Stimulated activated CD4-positive, alpha-beta T cell treated with anti-CD3 and anti-CD28 coated beads, Interleukin-2, amount 100 ng/mL, for 4 hours (primary cell): ENCODE measurements at regions not wholly inside any gene's neighbourhood (a gene's known extent, or its start where the extent isn't known, plus 50 kb on each side); places are given as distances from the start of the nearest gene placed in this dataset.
"Not testable (repeated sequence)": the region's sequence is repeated elsewhere in the genome, so short reads cannot be mapped to it uniquely, and the experiment has no call there.

ENCODE experiments used
- DNase-seq: peaks from one replicate; pipeline ENCODE4 v3.0.0-alpha.2; 2020; ENCODE audit warnings: low read depth

DNA sequence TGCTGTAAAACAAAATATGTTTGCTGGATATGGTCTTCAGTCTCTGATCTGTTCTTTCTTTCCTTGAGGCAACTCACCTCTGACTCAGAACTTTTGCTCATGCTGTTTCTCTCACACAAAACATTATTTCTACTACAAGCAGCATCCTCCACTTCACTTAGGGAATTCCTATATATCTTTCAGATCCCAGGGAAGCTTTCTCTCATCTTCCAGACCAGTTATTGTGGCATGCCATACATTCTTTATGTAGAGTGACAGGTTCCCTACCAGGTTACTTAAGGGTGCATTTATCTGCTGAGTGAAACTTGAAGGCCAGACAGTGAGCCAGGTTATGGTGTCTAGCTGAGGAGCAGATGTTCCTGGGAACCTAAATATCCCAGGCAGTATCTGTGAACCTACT lies 1226.0 kb downstream of the CDH8 start:
- no peak for DNase-seq

DNA sequence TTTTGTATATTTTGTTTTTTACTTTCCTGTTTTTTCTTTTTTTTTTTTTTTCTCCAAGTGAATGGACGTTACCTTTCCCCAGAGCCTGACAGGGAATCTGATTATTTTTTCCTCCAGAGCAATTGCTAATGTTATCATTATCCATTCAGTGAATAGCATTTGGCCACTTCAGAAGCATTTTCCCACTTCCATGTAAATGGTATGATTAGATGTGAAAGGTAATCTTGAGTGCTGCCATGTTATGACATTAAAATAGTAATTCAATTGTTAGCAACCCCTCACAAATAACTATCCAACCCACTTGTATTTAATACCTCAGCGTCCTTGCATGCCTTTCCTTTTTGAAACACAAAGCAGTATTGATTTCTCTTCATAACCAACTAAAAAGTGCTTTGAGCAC lies 1243.8 kb downstream of the CDH8 start:
- no peak for DNase-seq

- no peak for DNase-seq
Observed at GRCh38 chr16:60788631-60789030, 1247.6 kb downstream of the CDH8 start.

- DNase-seq = no peak
Observed at GRCh38 chr16:60776281-60776680, 1260.0 kb downstream of the CDH8 start.

DNA sequence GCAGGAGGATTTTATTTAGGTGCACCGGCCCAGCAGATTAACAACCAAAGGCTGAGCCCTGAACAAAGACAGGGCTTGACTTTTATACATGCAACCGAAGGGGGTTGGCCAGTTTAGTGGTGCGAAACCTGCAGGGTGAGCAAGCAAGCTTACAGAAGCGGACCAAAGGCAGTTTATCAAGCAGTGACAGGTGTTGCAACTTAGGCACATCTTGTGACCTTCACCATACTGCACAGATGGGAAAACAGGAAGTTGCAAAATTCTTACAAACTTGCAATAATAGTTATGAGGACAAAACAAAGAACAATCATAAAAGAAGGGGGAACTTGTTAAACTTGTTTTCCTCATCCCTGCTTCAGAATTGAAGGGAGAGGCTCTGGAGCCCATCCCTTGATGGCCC lies 1265.1 kb downstream of the CDH8 start:
- DNase-seq = no peak

- DNase-seq = not testable (repeated sequence)
Observed at GRCh38 chr16:60770384-60770783, 1265.9 kb downstream of the CDH8 start.

DNA sequence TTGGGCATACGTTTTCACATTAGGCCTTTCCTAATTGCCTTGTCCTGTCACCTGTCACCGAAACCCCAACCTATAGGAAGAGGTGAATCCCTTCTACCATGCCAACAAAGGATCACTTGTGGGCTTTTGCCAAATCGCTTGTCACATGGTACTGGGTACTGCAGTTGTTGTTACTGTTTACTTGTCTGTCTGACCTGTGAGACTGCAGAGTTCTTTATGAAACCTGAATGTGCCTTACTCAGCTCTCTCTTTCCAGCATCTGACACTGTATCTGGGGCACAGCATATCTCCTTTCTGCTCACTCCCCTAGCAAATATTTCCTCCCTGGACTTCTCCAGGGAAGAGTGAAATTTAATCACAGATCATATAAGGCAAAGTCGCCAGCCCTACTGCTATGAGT lies 1272.4 kb downstream of the CDH8 start:
- DNase-seq = no peak

- DNase-seq = no peak
Observed at GRCh38 chr16:60755907-60756306, 1280.3 kb downstream of the CDH8 start.

DNA sequence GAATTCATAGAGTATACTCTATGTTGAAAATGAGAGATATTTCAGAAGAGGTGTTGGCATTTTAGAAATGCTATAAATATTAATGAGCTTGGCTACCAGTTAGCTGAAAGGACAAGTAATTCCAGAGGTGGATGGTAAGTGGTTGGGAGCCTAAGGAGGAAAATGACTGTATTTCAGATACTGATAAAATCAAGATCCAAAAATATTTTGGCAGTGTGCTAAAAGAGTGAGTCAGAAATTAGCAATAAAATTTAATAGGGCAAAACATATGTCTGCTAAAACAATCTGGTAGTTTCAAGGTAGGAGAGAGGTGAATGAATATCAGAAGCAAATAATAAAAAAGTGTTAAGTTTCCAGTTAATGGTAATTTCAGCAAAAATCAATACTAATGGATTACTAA lies 1287.9 kb downstream of the CDH8 start:
- no peak for DNase-seq

GRCh38 chr16:60744198-60744597 lies 1292.0 kb downstream of the CDH8 start:
- no peak for DNase-seq

GRCh38 chr16:60741810-60742209 lies 1294.4 kb downstream of the CDH8 start:
- no peak for DNase-seq

GRCh38 chr16:60739737-60740683 lies 1296.2 kb downstream of the CDH8 start:
- DNase-seq = no peak

DNA sequence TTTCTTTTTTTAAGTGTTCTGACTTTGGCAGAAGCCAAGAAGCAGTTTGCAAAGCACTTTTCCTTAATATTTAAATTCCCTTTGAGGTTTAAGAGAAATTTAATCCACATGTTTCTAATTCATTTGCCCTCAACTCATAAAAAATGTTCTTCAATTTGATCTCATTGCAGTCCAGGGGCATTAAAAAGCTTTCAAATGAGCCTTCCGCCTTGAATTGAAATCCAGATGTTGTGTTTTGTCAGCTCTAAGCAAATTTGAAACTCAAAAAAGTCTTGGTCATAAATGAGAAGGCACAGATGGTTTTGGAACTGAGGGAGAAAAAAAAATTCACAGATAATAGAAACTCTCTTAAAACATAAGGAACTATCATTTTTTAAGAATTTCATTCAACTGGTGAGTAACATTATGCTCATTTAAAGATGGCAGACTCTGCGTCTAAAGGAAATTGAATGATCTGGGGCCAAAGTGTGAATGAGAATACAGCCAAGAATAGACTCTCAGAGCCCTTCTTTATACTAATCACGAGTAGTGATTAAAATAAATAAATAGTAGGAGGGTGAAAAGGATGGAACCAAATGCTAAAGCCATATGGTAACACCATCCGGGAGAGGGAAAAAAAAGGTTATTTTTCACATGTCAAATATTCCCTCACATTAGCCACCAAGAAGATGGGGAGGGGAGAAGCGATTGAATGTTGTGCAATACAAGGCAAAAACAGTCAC lies 1304.7 kb downstream of the CDH8 start:
- DNase-seq = no peak

DNA sequence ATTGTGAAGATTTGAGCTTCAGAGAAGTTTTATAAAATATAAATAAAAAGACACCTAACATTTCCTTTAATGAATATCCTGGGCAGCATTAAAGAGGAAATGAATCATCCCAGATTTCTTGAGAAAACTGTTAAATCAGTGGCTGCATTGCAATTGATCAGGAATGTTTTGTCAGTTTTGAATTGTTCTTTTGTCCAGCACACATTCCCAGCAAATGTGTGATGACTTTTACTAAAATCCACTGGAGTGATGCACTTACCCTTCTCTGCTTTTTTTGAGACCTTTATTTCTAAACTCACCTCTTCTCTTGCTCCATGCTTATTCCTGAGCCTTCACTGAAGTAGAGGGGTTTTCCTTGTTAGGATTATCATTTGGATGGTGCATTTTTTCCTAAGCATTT lies 1307.2 kb downstream of the CDH8 start:
- DNase-seq = no peak

GRCh38 chr16:60727851-60728250 lies 1308.4 kb downstream of the CDH8 start:
- no peak for DNase-seq

DNA sequence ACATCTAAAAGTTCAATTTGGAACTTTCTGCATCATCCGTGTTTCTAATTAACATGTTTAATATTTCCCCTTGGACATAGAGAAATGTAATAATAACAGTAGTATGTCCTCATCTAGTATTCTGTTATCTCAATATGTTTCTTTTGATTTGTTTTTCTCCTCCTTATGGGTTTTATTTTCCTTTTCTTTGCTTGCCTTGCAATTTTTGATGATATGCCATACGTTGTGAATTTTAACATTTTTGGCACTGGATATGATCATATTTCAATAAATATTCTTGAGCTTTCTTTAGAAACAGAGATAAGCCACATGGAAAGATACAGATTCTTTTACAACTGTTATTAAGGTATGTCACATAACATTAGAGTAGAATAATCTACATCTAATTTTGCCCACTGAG lies 1316.2 kb downstream of the CDH8 start:
- DNase-seq = no peak

- no peak for DNase-seq
Observed at GRCh38 chr16:60717808-60718207, 1318.4 kb downstream of the CDH8 start.

- no peak for DNase-seq
Observed at GRCh38 chr16:60712144-60712543, 1324.1 kb downstream of the CDH8 start.

- no peak for DNase-seq
Observed at GRCh38 chr16:60704726-60705125, 1331.5 kb downstream of the CDH8 start.

- DNase-seq = no peak
Observed at GRCh38 chr16:60703096-60703495, 1333.1 kb downstream of the CDH8 start.

GRCh38 chr16:60686824-60687223 lies 1349.4 kb downstream of the CDH8 start:
- no peak for DNase-seq

DNA sequence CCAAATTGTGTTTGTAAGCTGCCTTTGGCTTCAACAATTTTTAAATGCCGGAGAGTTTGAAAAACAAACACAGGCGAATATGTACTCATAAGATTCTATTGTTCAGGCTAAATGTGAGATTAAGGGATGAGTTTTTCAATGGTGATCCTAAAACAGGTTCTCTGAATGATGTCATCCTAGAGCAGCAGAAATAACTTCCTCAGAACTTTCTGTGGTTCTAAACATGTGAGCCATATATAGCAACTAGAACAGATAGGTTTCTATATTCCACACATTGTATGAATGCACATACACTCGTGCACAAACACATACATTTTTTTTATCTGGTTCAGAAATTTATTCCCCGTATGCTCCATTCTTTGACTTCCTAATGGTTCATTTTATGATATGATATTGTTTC lies 1352.2 kb downstream of the CDH8 start:
- DNase-seq = no peak

DNA sequence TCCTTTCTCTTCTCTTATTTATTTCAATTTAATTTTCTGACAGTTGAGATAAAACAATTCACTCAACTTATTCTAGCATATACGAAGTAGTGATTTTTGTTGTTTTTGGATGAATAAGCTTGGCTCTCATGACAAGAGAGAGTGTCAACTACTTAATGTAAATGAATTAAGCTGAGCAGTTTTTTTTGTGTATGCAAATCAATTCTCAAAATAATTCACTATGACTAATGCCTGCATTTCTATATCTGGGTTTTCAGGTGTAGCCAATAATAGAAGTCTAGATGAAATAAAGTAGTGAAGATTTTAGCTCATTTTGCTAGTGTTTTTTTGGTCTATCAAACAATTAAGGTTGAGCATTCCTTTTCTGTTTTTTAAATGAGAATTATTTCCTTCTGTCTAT lies 1354.0 kb downstream of the CDH8 start:
- no peak for DNase-seq
